GM19035 (cell line): ENCODE measurements at regions not wholly inside any gene's neighbourhood (a gene's known extent, or its start where the extent isn't known, plus 50 kb on each side); places are given as distances from the start of the nearest gene placed in this dataset.

Source experiments
- ATAC-seq: cut with Tn5 transposase; IDR thresholded peaks from one replicate; pipeline ENCODE4 v1.9.1; 2021; ENCODE audit not compliant: unreplicated experiment

DNA sequence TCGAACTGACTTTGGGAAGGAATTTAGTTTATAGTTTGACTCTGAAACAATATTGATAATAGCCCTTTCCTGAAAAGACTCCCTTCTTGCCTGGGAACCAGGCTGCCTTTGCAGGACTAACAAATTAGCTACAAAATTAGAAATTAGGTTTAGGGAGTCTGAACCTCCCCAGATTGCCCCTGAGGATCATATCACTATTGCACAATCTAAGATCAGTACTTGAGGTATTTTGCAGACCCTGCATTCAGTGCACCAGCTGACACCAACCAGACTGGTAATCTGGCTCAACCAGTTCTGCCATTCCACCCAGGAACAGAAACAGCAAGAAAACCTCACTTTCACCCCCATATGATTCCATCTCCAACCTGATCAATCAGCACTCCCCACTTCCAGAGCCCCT lies 131.8 kb upstream of the GALNT5 start:
- no peak for ATAC-seq

DNA sequence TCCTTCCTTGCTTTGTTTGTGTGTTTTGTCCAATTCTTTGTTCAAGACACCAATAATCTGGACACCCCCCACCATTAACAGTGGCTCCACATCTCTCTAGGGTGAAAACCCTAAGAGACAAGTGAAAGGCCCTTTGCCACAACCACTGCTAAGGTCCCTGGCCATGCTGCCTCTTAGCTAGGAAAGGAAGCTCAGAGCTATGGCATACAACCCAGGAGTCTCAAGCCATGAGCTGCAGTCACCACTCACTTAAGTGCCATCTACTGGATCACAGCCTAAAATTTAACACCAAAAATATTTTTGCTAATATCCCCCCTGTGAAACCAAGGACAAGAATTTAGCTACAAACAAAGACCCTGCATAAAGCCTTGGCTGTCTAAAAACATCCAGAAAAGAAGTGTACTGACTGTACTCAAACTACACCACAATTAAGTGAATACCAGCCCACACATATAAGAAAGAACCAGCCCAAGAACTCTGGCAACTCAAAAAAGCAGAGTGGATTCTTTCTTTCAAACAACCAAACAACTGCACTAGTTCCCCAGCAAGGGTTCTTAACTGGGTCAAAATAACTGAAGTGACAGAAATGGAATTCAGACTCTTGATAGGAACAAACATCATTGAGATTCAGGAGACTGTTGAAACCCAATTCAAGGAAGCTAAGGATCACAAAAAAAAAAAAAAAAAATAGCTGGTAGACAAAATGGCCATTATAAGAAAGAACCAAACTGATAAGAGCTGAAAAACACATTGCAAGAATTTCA lies 130.1 kb upstream of the GALNT5 start:
- no peak for ATAC-seq

DNA sequence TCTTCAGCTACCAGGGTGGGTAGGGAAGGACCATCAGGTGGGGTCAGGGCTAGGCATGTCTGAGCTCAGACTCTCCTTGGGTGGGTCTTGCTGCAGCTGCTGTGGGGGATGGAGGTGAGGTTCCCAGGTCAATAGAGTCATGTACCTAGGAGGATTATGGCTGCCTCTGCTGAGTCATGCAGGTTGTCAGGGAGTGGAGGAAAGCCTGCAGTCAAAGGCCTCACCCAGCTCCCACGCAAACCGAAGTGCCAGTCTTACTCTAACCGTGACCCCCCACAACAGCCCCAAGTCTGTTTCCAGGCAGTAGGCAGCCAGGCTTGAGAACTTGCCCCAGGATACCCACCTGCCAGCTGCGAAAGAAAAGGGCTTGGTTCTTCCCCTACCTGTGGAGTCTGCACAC lies 113.6 kb upstream of the GALNT5 start:
- ATAC-seq = no peak

DNA sequence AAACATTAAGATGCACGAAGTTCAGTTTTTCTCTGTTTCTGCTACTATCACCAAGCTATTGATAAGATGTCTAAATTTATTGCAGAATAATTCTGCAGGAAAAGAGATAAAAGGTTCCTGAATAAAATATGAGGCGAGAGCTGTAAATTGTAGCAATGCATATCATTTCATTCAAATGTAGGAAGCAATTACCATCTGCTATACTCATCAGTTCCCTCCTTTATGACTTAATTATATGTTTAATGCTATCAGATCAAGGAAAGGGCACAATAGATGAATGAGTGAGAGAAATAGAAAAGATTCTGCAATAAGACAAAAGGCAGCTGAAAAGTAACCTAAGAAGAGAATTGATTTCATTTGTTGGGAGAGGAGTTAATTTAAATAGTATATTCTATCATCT lies 108.2 kb upstream of the GALNT5 start:
- no peak for ATAC-seq

DNA sequence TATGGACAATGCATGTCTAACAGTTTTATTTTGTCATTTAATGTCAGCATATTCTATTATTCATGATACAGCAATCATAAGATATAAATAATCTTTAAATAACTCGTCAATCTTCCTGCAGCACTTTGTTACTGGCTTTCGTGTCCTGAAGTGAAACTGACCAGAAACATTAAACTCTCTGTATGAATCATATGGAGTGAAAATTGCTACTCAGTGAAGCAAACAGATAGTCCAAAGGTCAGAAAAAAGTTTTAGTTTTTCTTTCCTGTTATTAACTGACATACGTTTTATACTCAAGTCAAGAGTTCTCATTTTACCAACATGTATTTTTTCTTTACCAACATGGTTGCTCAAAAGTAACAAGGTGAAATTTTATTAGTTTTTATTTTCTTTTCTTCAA lies 106.8 kb upstream of the GALNT5 start:
- peak; percentile 86 for ATAC-seq

DNA sequence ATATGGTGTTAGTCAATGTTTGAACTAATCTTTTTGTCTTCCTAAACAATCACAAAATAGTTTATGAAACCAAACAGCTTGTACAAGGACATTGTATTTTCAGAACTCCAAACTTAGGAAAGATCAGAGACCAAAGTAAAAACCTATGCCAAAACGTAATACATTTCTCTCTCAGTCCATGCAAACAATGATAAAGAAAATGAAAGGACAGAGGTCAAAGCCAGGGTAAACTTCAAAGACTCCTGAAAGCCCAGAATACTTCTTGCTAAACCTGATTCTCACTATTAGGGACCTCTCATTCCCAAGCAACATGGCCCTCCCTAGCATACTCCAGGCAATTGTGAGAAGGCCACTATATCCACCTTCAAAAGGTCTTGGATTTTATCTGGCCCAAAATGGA lies 105.1 kb upstream of the GALNT5 start:
- no peak for ATAC-seq

DNA sequence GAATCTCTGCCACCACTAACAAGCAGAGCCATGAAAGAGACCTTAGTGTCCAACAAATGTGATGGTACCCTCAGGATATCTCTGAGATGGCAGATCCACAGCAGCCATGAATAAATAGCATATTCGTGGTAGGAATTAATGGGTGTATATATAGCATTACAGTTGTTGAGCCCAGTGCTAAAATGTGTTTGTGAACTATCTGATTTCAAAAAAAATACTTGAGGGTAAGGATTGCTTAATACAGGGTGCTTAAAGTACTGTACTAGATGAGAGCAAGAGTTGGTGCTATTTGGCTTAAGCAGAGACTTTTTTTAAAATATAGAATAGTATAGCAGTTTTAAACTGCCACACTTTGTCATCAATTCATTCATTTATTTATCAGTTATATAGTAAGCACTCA lies 101.5 kb upstream of the GALNT5 start:
- ATAC-seq = no peak

DNA sequence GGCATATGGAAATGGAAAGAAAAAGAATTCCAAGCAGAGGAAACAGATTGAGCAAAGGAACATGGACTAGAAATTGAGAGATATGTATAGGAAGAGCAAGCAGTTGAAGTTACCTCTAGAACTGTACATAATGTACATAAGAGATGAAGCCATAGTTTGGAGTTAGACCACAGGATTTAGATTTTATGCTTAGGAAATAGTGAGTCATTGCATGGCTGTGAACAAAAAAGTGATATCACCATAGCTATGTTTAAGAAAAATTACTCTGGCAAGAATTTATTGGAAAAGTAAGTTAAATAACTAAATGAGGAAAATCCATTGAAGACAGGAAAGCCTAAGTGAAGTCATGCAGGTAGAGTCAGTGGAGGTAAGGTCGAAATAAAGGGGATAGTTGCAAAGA lies 99.4 kb upstream of the GALNT5 start:
- no peak for ATAC-seq

DNA sequence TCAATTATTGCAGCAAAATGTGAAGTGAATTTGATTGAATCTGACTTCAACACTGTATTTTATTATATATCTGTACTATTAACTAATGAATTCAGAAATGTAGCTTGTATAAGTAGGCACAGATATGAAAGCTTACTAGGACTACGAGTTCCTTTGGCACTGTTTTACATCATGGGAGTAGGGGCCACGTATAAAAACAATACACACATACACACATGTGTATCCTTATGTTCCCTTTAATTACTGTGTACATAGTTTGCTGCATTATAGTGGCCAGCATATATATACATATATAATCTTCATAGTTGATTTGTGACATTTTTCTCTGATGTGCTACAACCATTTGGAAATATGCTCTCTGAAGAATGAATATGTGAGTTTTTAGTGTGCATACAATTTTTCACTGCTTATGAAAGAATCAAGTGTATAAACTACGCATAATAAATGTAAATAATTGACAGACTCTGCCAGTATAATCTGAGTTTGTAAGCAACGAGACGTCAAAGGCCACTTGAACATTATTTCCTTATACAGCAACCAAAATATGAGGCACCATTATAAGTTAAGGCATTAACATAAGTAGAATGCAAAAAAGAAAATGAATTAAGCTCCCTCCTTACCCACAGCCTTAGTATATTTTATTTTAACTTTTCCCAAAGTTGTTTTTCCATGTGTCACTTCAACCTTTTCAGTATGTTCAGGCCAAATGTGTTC lies 98.1 kb upstream of the GALNT5 start:
- no peak for ATAC-seq

DNA sequence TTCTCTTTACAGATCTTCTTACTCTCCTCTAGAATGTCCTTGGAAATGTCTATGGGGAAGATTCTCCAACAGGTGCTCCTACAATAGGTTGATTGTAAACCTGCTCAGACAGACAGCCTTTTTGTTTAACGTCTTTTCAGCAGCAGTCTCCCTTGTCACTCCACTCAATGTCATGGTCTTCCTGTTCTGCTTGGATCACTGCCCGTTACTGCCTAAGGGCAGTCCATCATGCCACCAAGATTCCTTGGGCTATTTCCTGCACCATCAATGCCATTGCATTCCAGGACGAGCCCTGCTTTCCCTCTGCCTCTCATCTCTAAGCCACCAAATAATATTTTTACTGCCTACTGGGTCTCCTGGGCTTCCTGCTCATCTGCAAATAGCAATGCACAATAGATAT lies 97.4 kb upstream of the GALNT5 start:
- no peak for ATAC-seq

DNA sequence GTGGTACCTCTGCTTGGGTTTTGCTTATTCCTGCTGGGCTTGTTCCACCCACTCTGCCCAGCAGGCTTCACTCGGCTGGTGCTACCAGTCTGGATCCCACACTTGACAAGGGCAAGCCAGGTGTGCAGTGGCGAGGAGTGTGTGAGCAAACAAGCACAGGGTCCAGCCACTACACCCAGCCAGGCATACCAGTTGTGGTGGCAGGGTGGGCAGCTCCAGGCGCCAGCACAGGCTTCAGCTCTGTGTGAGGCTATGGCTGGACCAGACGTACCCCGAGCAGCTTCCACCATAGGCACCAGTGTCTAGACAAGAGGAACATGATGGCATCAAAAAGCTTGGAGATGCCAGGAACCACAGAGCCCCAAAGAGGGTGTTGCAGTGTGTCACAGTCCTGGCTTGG lies 93.1 kb upstream of the GALNT5 start:
- ATAC-seq = no peak

DNA sequence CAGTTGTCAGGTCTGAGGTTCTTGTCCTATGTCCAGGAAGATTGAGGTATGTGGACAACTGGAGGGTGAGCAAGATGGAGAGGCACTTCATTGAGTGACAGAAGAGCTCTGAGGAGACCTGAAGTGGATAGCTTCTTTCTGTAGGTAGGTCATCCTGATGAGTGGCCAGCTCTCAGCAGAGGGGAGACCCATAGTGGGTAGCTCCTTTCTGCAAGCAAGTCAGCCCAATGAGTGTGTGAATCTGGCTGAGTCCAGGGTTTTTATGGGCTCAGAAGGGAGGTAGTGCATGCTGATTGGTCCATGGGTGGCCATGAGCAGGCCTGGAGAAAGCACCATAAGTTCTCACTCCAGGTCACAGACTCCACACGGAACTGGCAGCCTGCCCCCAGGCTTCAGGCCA lies 92.6 kb upstream of the GALNT5 start:
- ATAC-seq = no peak

DNA sequence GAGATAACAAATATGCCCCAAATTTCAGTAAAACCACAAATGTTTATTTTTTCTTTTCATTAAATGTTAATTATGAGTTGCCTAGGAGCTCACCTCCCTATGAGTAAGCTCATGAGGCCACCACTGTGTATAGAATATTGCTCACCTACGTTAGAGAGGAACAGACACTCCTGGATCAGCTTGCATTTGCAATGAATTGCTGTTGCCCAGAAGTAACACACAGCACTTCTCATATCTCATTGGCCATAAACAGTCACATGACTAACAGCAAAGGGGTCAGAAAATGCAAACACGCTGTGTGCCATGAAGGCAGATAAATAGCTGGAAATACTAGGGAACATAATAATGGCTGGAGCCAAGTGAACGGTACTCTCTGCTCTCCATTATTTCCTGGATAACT lies 89.0 kb upstream of the GALNT5 start:
- ATAC-seq = no peak

DNA sequence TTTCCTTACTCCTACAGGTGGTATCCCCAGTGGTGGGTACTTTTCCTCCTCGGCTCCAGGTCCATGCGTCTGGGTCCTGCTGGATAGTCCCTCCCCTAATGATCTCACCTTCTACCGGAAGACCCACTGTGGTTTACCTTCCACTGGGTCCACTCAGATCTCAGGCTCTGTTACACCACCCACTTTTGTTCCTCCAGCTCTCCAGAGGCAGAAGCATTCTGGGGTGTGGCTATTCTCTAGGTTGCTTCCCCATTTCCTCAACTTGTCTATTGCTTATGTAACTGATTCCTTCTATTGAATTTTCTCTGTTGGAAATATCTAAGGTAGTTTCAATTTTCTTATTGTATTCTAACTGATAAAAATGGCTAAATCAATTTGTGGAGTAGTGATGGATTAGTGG lies 87.6 kb upstream of the GALNT5 start:
- no peak for ATAC-seq

DNA sequence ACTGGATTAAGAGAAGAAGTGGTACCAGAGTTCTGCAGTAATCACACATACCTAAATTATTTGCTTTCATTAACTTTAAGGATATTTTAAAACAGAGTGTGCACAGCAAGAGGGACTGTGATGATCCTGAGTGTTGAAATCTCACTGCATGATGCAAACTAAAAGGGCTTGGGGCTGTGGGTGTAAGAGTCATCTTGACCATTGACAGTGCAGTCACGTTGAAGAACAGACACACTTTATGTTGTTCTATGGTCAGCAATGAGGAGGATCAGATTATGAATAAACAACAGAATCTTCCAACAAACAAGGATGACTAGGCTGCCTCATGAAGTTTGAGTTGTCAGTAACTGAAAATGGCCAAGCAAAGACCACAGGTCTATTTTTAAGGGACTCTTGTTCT lies 87.2 kb upstream of the GALNT5 start:
- ATAC-seq = no peak

DNA sequence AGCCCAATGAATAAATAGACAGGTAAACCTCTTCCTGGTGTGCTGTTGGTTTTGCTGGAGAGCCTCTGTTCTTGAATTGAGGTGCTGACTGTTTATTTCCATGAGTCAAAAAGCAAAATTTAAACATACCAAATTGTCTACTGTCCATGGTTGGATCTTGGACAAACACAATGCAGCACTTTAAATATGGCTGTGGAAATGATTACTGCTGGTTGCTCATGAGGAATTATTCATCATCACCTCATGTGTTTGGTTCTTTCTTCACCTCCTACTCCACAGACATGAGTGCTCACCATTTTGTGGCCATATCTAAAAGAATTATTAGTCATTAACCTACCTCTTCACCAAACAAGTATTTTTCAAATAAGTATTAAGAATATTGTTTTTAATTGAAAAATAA lies 85.3 kb upstream of the GALNT5 start:
- no peak for ATAC-seq

DNA sequence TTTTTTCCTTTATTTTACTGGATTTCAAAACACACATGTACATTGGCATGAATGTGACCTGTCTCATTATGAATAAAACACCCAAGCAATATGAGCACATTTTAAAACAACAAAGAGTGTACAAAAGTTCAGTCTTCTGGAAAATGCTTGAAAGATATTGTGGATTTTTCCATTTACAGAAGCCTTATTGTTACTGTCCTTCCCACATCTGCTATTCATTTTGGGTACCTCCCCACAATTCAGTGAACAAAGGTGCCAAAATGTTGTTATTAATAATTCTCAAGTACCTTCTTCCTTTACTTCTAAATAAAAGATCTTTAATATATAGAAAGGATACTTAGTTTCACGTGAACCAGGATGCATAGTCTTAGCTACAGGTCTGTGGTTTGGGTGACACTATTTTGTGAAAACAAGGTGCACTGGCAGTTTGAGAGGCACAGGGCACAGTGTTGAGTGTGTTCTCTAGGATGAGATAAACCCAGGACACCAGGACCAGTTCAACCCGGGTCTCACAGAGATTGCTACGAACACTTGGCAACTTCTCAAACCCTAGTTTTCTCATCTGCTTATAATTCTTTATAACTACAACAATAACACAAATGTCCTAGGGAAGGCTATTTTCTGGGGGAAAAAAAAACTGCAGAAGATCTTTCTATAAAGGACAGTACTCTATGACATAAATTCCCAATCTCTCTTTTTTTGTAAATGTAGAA lies 84.5 kb upstream of the GALNT5 start:
- ATAC-seq = no peak

DNA sequence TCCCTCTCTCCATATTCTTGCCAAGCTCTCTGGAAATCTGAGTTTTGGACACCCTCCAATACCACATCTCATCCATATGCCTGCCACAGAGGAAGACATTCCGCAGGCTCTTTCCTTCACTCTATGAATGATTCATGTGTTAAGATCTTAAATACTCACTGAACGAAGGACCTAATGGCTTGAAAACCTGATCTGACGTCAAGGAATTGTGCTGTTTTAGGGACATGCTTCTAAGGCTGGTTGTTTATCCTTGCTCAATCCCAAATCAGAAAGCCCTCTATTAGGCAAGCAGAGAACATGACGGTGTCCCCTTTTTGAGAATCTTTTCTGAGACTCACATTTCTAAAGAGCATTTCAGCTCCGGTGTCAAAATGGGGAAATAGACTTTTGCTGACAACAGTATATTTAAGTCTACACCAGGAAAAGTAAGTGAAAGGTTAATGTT lies 83.7 kb upstream of the GALNT5 start:
- ATAC-seq = no peak

DNA sequence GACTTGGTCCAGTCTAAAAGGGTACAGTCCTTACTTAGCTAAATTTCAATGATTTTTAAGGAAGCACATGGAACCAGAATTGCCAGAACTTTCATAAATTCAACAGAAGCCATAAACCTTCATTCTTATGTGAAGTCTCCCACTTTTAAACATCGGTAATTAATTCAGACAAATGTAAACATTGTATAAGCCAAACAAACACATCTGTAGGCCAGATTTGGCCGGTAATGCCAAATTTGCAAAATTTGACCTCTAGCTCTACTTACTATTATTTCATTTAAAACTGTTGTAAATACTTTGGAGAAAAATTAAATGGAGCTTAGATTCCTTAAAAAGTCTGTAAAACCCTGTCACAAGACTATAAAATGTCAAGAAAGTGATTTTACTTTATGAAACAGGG lies 83.2 kb upstream of the GALNT5 start:
- no peak for ATAC-seq

DNA sequence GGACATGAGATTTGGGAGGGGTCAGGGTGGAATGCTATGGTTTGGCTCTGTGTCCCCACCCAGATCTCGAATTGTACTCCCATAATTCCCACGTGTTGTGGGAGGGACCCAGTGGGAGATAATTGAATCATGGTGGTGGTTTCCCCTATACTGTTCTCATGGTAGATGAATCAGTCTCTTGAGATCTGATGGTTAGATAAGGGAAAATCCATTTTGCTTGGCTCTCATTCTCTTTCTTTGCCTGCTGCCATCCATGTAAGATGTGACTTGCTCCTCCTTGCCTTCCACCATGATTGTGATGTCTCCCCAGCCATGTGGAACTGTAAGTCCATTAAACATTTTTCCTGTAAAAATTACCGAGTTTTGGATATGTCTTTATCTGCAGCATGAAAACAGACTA lies 80.9 kb upstream of the GALNT5 start:
- no peak for ATAC-seq

DNA sequence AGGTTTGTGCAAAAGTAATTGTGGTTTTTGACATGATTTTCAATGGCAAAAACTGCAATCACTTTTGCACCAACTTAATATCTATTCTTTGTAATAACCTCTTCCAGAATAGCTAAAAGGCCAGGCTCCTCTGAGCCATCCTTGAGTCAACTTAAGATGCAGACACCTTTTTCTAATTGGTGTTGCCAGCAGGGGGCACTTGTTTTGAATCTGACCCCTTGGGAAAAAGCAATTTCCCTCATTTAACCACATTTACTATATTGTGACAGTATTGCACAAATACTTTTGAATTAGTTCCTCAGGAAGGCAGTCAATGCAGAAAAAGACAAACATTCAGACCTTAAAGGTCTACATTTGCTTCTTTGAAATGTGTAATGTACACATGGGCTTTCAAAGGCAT lies 78.6 kb upstream of the GALNT5 start:
- ATAC-seq = no peak
